ENCODE measurements at regions not wholly inside any gene's neighbourhood (a gene's known extent, or its start where the extent isn't known, plus 50 kb on each side); places are given as distances from the start of the nearest gene placed in this dataset.

DNA sequence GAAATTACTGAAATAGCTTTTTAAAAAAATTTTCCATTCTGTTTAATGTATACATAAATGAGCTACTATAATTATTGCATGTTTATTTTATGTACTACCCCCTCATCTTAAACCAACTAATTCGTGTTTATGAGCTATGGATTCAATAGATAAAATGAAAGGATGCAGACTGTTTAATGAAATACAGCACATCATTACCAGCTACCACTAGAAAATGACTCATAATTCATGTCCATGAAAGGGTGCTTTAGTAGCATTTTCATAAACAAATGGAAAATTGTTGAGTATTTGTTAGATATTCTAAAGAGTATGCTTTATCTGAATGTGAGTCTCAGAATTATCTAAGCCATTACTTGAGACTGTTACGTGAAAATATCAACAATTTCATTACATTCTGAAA, 1590.1 kb downstream of the HACE1 start:
- no peak overlapping the region for H3K4me3 Mint-ChIP-seq
- TF ChIP-seq, protein P1, sequence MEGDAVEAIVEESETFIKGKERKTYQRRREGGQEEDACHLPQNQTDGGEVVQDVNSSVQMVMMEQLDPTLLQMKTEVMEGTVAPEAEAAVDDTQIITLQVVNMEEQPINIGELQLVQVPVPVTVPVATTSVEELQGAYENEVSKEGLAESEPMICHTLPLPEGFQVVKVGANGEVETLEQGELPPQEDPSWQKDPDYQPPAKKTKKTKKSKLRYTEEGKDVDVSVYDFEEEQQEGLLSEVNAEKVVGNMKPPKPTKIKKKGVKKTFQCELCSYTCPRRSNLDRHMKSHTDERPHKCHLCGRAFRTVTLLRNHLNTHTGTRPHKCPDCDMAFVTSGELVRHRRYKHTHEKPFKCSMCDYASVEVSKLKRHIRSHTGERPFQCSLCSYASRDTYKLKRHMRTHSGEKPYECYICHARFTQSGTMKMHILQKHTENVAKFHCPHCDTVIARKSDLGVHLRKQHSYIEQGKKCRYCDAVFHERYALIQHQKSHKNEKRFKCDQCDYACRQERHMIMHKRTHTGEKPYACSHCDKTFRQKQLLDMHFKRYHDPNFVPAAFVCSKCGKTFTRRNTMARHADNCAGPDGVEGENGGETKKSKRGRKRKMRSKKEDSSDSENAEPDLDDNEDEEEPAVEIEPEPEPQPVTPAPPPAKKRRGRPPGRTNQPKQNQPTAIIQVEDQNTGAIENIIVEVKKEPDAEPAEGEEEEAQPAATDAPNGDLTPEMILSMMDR (IDR thresholded peaks at IDR 0.05): no peak
- no peak for DNase-seq
- H3K9me3 Mint-ChIP-seq: no peaks in the 10 kb centered on the region
- no peaks in the 10 kb centered on the region for H3K36me3 Mint-ChIP-seq (ENCODE audit: low read depth)
- no peak overlapping the region for H3K27ac Mint-ChIP-seq
- no peaks in the 10 kb centered on the region for H3K27me3 Mint-ChIP-seq (ENCODE audit: low read depth, poor library complexity)
- no peaks in the 10 kb centered on the region for H3K4me1 Mint-ChIP-seq

DNA sequence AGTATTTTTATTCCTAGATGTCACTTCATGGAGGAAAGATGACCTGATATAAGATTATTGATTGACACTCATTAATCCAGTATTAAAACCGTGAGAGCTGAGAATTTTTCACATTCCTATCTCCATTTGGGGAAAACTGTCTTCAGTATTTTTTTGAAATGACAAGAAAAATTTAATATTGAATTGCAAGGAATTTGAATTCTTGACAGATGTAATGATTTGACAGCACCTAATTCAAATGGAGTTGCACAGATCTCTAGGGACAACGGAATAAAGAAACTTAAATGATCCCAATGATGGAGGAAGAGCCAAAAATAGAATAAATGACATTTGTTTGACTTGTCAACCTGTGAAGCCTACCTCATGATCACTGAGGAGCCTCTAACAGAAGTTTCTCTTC, 1591.4 kb downstream of the HACE1 start:
- no peak overlapping the region for H3K4me3 Mint-ChIP-seq
- DNase-seq: no peak
- H3K36me3 Mint-ChIP-seq (ENCODE audit: low read depth): no peaks in the 10 kb centered on the region
- no peak overlapping the region for H3K27ac Mint-ChIP-seq
- H3K4me1 Mint-ChIP-seq: no peaks in the 10 kb centered on the region
- no peaks in the 10 kb centered on the region for H3K9me3 Mint-ChIP-seq
- H3K27me3 Mint-ChIP-seq (ENCODE audit: low read depth, poor library complexity): no peaks in the 10 kb centered on the region
- TF ChIP-seq, protein P1 (IDR thresholded peaks at IDR 0.05): no peak

DNA sequence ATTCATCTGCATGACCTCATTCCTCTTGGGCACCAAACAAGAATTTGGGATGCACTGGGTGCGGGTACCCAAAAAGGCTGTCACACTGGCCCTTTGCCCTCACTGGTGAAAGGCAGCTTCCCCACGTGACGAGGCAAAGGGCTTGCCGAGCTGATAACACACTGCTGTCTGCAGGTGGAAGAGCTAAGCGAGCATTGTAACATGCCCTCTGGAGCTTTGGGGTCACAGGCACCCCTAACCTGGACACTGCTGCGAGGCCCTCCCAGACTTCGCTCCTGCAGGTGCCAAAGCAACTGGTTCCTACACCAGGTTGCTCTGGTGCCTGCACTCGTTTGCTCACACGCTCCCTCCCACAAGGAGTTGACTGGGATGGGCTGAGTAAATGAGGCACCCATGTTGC, 1595.7 kb downstream of the HACE1 start:
- H3K27me3 Mint-ChIP-seq (ENCODE audit: low read depth, poor library complexity): peaks cover 3% of the 10 kb centered on the region
- no peak overlapping the region for H3K4me3 Mint-ChIP-seq
- no peaks in the 10 kb centered on the region for H3K4me1 Mint-ChIP-seq
- no peaks in the 10 kb centered on the region for H3K9me3 Mint-ChIP-seq
- DNase-seq: no peak
- H3K36me3 Mint-ChIP-seq (ENCODE audit: low read depth): no peaks in the 10 kb centered on the region
- TF ChIP-seq, protein P1 (IDR thresholded peaks at IDR 0.05): no peak
- no peak overlapping the region for H3K27ac Mint-ChIP-seq

DNA sequence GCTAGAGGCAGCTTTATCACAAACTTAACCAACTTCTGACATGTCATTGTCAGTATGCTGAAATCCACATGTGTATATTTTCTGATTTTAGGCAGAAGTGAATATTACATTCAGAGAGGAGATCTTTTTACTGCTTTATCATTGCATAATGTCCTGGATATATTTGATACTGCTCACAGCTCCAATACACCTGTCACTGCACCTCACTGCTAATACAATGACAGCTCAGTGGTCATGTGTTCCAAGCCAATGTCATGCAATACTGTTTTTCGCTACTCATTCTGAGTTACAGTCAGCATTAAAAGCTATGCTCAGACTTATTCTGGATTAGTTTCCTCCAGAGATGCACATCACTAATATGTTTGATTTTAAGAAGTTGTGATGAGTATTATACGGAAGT, 1604.6 kb downstream of the HACE1 start:
- TF ChIP-seq, protein P1 (IDR thresholded peaks at IDR 0.05): no peak
- Mint-ChIP-seq H3K36me3 (ENCODE audit: low read depth) (no peaks in the 10 kb centered on the region), H3K9me3 (no peaks in the 10 kb centered on the region), H3K27ac (no peak overlapping the region), H3K4me1 (no peaks in the 10 kb centered on the region), H3K27me3 (ENCODE audit: low read depth, poor library complexity) (peaks cover 5% of the 10 kb centered on the region), H3K4me3 (no peak overlapping the region)
- no peak for DNase-seq

DNA sequence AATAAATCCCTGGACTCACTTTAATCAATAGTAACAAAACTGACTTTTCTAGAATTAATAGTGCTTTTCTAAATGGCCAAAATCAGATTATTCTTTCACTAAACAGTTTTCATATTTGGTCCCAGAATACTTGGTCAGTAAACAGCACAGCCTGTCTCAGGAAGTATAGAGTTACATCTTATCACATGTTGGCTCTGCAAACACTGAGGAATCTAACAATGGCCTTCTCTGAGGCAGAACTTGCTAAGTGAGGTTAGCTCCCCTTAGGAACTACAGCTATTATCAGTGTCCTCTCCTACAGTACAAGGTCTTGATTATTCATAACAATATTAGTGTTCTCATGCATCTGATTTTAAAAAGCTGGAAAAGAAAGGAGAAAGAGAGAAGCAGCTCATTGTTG, 1622.8 kb downstream of the HACE1 start:
- Mint-ChIP-seq H3K4me3 (no peak overlapping the region), H3K27me3 (ENCODE audit: low read depth, poor library complexity) (no peaks in the 10 kb centered on the region), H3K4me1 (no peaks in the 10 kb centered on the region), H3K36me3 (ENCODE audit: low read depth) (no peaks in the 10 kb centered on the region), H3K27ac (peak overlapping the region; percentile 66), H3K9me3 (no peaks in the 10 kb centered on the region)
- DNase-seq: no peak
- TF ChIP-seq, protein P1 (IDR thresholded peaks at IDR 0.05): no peak

DNA sequence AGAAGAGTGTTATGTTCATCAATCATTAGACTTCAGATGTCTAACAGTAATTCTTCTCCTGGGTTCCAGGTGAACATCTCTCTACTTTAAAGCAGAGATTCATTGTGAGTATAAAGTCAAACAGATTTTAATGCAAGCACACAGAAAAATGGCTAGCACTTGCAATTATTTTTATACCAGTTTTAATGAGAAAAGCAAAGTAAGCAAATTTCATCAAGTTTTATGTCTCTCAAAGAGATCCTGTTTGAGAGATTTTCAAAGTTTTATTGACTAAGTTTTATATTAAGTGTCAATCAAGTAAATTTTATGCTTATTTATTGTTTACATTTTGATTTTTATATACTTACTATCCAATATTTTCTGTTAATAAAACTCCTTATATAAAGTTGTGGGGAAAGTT, 1628.5 kb downstream of the HACE1 start:
- Mint-ChIP-seq H3K27ac (no peak overlapping the region), H3K27me3 (ENCODE audit: low read depth, poor library complexity) (peaks cover 4% of the 10 kb centered on the region), H3K9me3 (peaks cover 20% of the 10 kb centered on the region), H3K4me1 (no peaks in the 10 kb centered on the region), H3K4me3 (no peak overlapping the region), H3K36me3 (ENCODE audit: low read depth) (no peaks in the 10 kb centered on the region)
- DNase-seq: no peak
- TF ChIP-seq, protein P1 (IDR thresholded peaks at IDR 0.05): no peak

All from nephron progenitor cell (in vitro differentiated cells).